ENCODE measurements at regions not wholly inside any gene's neighbourhood (a gene's known extent, or its start where the extent isn't known, plus 50 kb on each side); places are given as distances from the start of the nearest gene placed in this dataset.

DNA sequence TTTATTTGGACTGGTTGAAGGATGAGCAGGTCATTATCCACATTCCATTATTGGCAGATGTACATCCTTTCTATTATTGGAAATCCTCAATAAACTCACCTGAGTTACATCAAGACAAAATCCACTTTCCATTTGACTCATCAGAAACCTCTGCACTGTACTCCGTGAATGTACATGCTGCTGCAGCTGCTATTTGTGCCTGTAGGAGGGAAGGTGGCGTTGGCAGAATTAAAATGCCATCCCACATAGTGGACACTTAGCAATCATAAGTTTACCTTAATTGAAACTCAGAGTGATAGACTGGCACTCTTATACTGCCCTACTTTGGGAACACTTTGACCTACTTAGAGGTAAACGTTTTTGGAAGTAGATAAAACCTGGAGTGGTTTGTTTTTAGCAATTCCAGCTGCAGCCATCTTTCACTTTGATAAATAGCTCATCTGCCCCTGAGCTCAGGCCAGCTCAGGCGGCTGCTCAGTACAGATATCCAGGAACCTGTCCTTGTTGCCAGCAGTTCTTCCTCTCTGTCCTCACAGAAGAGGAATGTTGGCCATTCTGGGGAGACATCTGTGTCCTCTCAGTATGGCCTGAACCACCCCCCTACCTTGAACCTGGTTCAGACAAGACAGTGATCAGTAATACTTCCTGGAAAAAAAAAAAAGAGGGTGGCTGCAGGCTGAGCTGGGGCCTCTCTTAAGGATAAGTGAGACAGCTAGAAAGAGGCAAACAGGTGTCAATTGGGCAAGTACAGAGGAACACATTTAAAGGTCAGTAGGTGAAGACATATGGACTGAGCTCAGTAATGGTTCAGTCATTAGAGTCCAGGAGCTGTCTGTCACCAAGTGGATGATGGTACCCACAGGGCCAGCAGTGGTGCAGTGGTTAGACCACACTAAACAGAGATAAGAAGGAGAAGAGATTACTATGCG, 153.4 kb upstream of the UMPS start:
- Histone ChIP-seq H3K4me2 (no peak overlapping the region), H3K9ac (no peak overlapping the region), H3K4me3 (no peak overlapping the region), H3K9me3 (no peaks in the 10 kb centered on the region), H4K20me1 (no peaks in the 10 kb centered on the region), H3K36me3 (no peaks in the 10 kb centered on the region), H3K27me3 (no peaks in the 10 kb centered on the region), H3K27ac (no peak overlapping the region), H3K4me1 (peaks cover 16% of the 10 kb centered on the region)
- TF ChIP-seq Cebpa-rat (IDR thresholded peaks at IDR 0.05) = no peak

DNA sequence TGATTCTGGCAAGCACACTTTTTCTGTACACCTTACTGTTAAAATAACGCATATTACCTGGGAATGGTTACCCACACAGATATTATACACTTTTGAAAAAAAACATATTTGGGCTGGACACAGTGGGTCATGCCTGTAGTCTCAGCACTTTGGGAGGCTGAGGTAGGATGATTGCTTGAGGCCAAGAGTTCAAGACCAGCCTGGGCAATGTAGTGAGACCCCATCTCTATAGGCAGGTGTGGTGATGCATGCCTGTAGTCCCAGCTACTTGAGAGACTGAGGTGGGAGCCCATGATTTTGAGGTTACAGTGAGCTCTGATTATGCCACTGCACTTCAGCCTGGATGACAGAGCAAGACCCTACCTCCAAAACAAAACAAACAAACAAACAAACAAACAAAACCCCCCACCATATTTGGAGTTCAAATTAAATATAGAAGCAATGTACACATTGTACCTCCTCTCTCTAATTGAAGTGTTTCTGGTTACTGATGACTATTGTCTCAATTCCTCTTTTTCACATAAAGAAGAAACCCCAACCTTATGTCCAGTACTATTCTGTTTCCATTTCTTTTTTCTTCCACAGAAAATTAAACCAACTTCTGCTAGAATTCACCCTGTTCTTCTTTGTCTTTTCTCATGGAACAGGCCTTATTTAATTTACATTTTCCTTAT, 152.6 kb upstream of the UMPS start:
- H3K36me3 ChIP-seq = no peaks in the 10 kb centered on the region
- H3K27me3 ChIP-seq = no peaks in the 10 kb centered on the region
- H3K4me3 ChIP-seq = no peak overlapping the region
- no peak for TF ChIP-seq Cebpa-rat (IDR thresholded peaks at IDR 0.05)
- H3K27ac ChIP-seq = no peak overlapping the region
- H4K20me1 ChIP-seq = no peaks in the 10 kb centered on the region
- H3K9ac ChIP-seq = no peak overlapping the region
- H3K4me1 ChIP-seq = peaks cover 16% of the 10 kb centered on the region
- no peaks in the 10 kb centered on the region for H3K9me3 ChIP-seq
- H3K4me2 ChIP-seq = no peak overlapping the region

DNA sequence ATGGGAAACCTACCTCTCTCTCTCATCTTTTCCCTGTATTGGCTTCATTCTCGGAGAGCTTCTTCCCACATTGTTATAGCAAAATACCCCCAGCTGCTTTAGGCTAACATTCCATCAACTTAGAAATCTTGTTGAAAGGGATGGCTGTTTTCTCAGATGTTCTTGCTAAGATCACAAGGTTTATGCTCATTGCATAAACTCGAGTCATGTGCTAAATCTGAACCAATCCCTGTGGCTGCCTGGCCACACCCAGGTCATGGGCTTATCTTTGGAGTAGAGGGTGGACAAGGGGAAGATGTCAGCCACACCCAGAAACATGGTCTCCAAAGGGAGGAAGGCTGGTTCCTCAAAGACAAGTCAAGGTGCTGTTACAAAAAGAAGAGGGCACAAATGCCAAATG, 150.6 kb upstream of the UMPS start:
- H3K4me3 ChIP-seq = no peak overlapping the region
- H3K9me3 ChIP-seq = peaks cover 5% of the 10 kb centered on the region; the same call in 1 of the 2 replicates
- H4K20me1 ChIP-seq = no peaks in the 10 kb centered on the region
- no peak for TF ChIP-seq Cebpa-rat (IDR thresholded peaks at IDR 0.05)
- no peak overlapping the region for H3K4me2 ChIP-seq
- H3K4me1 ChIP-seq = peaks cover 4% of the 10 kb centered on the region; the same call in 1 of the 2 replicates
- H3K27ac ChIP-seq = no peak overlapping the region
- no peak overlapping the region for H3K9ac ChIP-seq
- H3K36me3 ChIP-seq = no peaks in the 10 kb centered on the region
- H3K27me3 ChIP-seq = peaks cover 18% of the 10 kb centered on the region

DNA sequence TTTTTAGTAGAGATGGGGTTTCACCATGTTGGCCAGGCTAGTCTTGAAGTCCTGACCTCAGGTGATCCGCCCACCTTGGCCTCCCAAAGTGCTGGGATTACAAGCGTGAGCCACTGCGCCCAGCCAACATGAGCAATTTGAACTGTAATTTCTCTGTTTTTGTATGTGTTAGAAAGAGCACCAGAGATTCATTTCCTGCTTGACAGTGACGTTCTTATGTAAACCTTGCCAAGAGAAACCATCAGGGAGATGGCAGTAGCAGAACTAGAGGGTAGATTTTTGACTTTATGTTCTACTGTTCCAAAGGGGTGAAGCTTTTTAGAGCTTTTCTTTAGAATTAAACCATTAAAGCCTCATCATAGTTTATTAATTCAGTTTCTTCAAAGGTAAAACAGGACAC, 148.1 kb upstream of the UMPS start:
- Histone ChIP-seq H3K36me3 (no peaks in the 10 kb centered on the region), H3K4me1 (no peaks in the 10 kb centered on the region), H3K9me3 (peaks cover 7% of the 10 kb centered on the region; the same call in 1 of the 2 replicates), H3K27ac (no peak overlapping the region), H3K9ac (no peak overlapping the region), H3K27me3 (peaks cover 44% of the 10 kb centered on the region), H3K4me2 (no peak overlapping the region), H4K20me1 (no peaks in the 10 kb centered on the region), H3K4me3 (no peak overlapping the region)
- TF ChIP-seq Cebpa-rat (IDR thresholded peaks at IDR 0.05) = no peak

DNA sequence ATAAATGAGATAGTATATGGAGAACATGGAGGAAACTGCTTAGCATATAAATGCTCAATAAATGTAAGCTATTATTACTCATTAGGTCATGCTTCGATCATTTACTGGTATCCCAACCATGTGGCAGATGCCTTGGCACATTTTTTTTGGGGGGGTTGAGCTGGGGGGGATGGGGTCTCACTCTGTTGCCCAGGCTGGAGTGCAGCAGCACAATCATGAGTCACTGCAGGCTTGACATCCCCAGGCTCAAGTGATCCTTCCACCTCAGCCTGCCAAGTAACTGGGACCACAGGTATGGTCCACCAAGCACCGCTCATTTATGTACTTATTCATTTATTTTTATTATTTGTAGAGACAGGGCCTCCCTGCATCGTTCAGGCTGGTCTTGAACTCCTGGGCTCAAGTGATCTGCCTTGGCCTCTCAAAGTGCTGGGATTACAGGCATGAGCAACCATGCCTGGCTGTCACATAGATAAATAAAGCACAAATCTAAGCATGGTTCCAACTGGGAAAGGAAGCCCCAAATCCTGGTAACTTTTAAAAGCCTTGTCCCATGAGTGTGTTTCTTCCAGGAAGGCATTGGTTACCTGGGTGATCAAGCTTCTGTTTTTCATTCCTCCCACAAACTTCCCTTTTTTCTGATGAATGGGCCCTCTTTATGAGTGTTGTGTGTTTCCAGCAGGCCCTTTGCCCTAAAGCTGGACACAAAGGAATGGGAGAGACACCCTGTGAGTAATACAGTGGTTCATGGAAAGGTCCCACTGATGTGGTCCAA, 147.4 kb upstream of the UMPS start:
- TF ChIP-seq Cebpa-rat (IDR thresholded peaks at IDR 0.05) = no peak
- H3K4me1 ChIP-seq = no peaks in the 10 kb centered on the region
- H4K20me1 ChIP-seq = no peaks in the 10 kb centered on the region
- no peak overlapping the region for H3K4me3 ChIP-seq
- H3K9ac ChIP-seq = no peak overlapping the region
- H3K4me2 ChIP-seq = no peak overlapping the region
- no peaks in the 10 kb centered on the region for H3K36me3 ChIP-seq
- H3K27ac ChIP-seq = no peak overlapping the region
- H3K9me3 ChIP-seq = peaks cover 7% of the 10 kb centered on the region; the same call in 1 of the 2 replicates
- peaks cover 44% of the 10 kb centered on the region for H3K27me3 ChIP-seq

DNA sequence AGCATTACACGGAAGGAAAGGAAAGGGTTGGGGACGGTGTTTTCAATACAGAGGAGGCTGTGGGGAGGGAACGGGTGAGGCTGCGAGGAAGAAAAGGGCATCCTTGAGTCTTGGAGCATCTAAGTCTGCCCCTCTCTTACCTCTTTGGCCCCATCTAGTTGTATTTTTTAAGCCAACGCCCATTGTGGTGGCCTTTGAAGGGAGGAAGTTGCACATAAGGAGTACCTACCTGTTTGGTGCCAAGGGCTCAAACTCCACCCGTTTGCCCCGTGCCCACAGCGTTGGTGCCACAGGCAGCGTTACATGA, 146.1 kb upstream of the UMPS start:
- H3K9ac ChIP-seq = no peak overlapping the region
- no peak overlapping the region for H3K4me3 ChIP-seq
- peaks cover 7% of the 10 kb centered on the region; the same call in 1 of the 2 replicates for H3K9me3 ChIP-seq
- no peaks in the 10 kb centered on the region for H3K36me3 ChIP-seq
- H4K20me1 ChIP-seq = no peaks in the 10 kb centered on the region
- H3K4me1 ChIP-seq = no peaks in the 10 kb centered on the region
- H3K27ac ChIP-seq = no peak overlapping the region
- H3K27me3 ChIP-seq = peaks cover 44% of the 10 kb centered on the region
- TF ChIP-seq Cebpa-rat (IDR thresholded peaks at IDR 0.05) = no peak
- H3K4me2 ChIP-seq = no peak overlapping the region

DNA sequence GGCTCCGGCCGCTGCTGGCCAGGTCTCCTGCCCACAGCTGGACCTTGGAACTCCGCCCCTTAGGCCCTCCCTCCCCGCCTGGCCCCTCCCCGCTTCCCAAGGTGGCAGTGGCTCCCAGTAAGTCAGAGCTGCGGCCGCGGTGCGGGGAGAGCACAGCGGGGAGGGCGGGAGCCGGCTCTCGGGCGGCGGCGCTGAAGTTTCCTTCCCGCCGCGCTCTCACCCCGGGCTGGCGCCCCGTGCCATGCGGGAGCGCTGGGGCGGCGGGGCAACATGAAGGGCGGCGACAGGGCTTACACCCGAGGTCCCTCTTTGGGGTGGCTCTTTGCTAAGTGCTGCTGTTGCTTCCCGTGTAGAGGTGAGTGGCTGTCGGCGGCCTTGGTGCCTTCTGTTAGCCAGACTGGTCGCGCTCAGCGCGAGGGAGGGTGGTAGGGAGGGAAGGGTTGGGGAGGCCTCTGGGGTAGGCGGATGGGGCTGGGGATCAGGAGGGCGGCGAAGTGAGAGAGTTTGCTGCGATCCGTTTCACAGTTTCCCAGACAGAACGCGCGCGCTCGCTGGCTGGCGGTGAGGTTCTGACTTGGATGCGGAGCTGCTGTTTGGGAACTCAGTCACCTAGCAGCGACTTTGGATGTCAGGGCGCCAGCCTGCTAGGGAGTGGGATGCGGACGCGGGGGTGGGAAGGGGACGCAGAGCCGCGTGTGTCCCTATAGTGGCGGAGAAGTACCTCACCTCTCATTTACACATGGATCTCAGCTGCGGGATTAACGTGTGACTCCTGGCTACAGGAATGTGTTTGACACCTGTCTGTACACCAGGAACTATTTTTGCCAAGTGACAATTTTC, 145.5 kb upstream of the UMPS start:
- no peak overlapping the region for H3K27ac ChIP-seq
- H3K4me3 ChIP-seq = no peak overlapping the region
- no peaks in the 10 kb centered on the region for H4K20me1 ChIP-seq
- H3K36me3 ChIP-seq = no peaks in the 10 kb centered on the region
- no peak for TF ChIP-seq Cebpa-rat (IDR thresholded peaks at IDR 0.05)
- H3K4me2 ChIP-seq = no peak overlapping the region
- peaks cover 44% of the 10 kb centered on the region for H3K27me3 ChIP-seq
- peaks cover 7% of the 10 kb centered on the region; the same call in 1 of the 2 replicates for H3K9me3 ChIP-seq
- H3K4me1 ChIP-seq = no peaks in the 10 kb centered on the region
- H3K9ac ChIP-seq = no peak overlapping the region

DNA sequence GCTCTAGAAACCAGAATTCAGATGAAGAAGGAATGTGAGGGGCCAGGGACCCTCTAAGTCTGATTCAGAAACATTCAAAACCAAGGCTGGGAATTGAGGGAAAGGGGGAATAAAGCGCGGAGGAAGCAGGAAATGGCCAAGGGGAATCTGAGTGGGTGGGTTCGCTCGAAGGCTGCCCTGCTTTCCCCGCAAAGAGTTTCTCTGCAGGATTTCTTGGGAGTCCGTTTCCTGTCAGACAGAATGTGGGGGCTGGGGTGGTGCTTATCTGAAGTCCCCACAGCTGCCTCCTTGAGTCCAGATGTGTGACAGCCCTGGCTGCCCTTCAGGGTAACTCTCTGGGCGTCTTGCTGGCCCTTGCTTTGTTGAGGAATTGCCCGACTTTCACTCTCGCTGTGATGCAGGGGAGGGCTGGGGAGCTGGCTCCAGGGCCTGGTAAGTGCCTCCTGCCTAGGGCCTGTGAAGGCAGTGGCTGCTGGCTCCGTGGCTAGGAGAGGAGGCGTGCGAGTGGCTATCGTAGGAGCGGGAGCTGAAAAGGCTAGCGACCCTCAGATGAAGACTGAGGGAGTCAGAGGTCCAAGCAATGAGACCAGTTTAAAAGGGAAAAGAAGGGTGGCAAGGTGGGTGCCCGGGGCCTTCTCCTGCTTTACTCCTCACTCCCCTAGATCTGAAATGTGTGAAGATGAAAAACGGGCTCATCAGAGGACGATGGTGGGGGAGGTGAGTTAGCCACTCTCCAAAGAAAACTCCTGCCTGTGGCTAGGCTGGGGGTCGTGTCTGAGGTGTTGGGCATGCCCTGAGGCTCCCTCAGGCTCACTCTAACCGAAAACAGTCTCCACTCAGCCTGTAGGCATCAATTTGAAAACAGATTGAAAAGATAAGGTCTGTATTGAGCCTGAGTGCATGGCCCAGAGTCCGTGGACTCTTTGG, 143.9 kb upstream of the UMPS start:
- H3K27ac ChIP-seq = no peak overlapping the region
- H3K36me3 ChIP-seq = no peaks in the 10 kb centered on the region
- peaks cover 7% of the 10 kb centered on the region; the same call in 1 of the 2 replicates for H3K9me3 ChIP-seq
- H3K4me1 ChIP-seq = no peaks in the 10 kb centered on the region
- H3K4me3 ChIP-seq = no peak overlapping the region
- H3K4me2 ChIP-seq = no peak overlapping the region
- TF ChIP-seq Cebpa-rat (IDR thresholded peaks at IDR 0.05) = no peak
- no peaks in the 10 kb centered on the region for H4K20me1 ChIP-seq
- H3K27me3 ChIP-seq = peaks cover 44% of the 10 kb centered on the region
- H3K9ac ChIP-seq = no peak overlapping the region

Data from BLaER1 (cell line).